OCI-LY7 (cell line): ENCODE measurements at regions not wholly inside any gene's neighbourhood (a gene's known extent, or its start where the extent isn't known, plus 50 kb on each side); places are given as distances from the start of the nearest gene placed in this dataset.

Source experiments
- CTCF ChIP-seq: fragments of 200-600 bp; sonication (generic); conservative IDR thresholded peaks from 2 replicates; pipeline ENCODE4 v1.5.1; 2014; ENCODE audit warnings: mild to moderate bottlenecking, antibody characterized with exemption, low read length, moderate library complexity, mixed read lengths
- EZH2phosphoT487 ChIP-seq: fragments of 200-600 bp; sonication (generic); IDR thresholded peaks from 2 replicates; pipeline ENCODE4 v1.6.1; 2018; ENCODE audit warnings: low read depth, borderline replicate concordance, mild to moderate bottlenecking, mixed run types, antibody characterized with exemption, low read length, moderate library complexity, mixed read lengths

GRCh38 chr3:13954741-13955483 is 75.0 kb upstream of the WNT7A start:
- TF ChIP-seq CTCF, result no peak
- TF ChIP-seq EZH2phosphoT487, result no peak
